Fibroblast of mammary gland (primary cell): ENCODE measurements at regions not wholly inside any gene's neighbourhood (a gene's known extent, or its start where the extent isn't known, plus 50 kb on each side); places are given as distances from the start of the nearest gene placed in this dataset.

ENCODE experiments used
- DNase-seq: peaks from one replicate; pipeline ENCODE4 v3.0.0-alpha.2; 2010; ENCODE audit warnings: low read depth
- H3K4me3 ChIP-seq: 2 replicates; pipeline ENCODE4 v1.5.1; 2011; ENCODE audit warnings: low read depth, mild to moderate bottlenecking, low read length, moderate library complexity; ENCODE audit not compliant: control insufficient read depth
- TF ChIP-seq, protein P1 (sequence below): conservative IDR thresholded peaks from 2 replicates; pipeline ENCODE4 v1.5.1; 2011; ENCODE audit warnings: low read depth, low read length, inconsistent platforms; ENCODE audit not compliant: control insufficient read depth, insufficient read depth

DNA sequence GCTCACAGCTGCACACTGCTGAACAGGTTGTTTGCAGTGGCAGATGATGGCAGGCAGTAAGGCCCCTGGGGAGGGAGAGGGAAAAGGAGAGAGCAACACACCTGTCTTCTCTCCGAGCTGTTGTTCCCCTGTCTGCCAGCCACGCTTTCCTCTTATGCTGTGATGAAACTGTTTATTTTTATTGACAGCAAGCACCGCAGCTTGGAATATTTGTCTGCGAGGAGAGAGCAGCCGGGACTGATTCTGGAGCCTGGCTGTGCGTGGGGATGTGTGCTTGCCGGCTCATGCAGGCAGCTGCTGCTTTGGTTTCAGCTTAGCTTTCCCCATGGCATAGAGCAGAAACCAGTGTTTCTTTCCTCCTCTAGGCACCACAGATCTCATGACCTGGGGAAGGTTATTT is 58.7 kb upstream of the KCNA5 start:
- H3K4me3 ChIP-seq, result no peak overlapping the region
- DNase-seq, result no peak
- TF ChIP-seq, protein P1, sequence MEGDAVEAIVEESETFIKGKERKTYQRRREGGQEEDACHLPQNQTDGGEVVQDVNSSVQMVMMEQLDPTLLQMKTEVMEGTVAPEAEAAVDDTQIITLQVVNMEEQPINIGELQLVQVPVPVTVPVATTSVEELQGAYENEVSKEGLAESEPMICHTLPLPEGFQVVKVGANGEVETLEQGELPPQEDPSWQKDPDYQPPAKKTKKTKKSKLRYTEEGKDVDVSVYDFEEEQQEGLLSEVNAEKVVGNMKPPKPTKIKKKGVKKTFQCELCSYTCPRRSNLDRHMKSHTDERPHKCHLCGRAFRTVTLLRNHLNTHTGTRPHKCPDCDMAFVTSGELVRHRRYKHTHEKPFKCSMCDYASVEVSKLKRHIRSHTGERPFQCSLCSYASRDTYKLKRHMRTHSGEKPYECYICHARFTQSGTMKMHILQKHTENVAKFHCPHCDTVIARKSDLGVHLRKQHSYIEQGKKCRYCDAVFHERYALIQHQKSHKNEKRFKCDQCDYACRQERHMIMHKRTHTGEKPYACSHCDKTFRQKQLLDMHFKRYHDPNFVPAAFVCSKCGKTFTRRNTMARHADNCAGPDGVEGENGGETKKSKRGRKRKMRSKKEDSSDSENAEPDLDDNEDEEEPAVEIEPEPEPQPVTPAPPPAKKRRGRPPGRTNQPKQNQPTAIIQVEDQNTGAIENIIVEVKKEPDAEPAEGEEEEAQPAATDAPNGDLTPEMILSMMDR, result no peak

DNA sequence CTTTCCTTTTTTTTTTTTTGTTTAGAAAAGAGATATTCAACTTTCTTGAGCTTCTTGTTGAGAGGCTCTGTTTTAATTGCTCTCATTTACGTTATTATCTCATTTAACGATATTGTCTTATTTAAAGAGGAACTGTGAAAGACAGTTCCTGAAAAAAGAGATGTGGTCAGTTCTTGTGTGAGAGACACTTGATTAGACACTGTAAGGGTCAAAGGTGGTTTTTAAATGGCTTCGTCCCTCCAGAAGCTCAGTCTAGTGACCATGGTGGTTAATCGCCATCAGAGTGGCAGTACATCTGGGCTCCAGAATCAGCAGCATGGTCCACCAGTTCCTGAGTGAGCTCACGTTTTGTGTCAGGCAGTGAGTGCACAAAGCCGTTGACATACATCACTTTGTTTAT is 57.9 kb upstream of the KCNA5 start:
- no peak overlapping the region for H3K4me3 ChIP-seq
- DNase-seq, result no peak
- TF ChIP-seq, protein P1, result no peak

DNA sequence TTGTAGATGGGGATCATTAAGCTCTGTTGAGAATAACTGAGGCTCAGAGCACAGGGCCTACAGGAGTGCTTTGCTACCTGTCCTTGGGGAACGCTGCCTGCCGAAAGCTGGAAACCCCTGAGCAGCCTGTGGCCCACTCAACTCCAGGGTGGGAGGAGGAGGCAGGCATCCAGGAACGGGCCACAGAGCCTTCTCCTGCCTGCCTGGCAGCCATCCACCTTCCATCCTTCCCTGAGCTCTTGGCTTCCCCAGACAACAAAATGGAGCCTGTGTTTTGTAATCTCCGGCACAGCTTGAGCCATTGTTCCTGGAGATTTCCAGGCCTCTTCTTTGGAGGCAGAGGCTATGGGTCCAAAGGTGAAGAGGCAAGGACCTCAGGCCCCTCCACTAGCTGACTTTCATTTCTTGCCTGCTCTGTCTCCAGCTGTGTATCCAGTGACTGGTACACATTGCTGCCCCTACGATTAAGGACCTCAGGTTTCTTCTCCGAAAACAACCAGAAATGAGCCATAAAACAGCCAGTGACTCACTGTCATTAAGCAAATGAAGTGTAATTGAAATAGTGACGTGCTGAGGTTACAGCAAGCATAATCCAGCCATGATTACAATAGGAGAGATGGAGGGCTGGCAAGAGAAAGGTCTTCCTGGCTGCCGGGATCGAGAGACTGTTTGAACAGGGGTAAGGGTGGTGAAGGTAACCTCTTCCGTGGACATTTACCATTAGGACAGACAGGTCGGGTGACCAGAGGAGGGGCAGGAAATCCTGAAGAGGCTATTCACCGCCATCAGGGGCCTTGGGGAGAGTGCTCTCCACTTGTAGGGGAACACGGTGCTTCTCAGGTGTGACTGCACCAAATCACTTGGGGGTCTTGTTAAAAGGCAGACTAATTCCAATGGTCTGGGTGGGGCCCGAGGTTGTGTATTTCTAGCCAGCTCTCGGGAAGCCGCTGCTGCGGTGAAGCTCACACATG is 56.3 kb upstream of the KCNA5 start:
- no peak overlapping the region for H3K4me3 ChIP-seq
- TF ChIP-seq, protein P1, result no peak
- no peak for DNase-seq

DNA sequence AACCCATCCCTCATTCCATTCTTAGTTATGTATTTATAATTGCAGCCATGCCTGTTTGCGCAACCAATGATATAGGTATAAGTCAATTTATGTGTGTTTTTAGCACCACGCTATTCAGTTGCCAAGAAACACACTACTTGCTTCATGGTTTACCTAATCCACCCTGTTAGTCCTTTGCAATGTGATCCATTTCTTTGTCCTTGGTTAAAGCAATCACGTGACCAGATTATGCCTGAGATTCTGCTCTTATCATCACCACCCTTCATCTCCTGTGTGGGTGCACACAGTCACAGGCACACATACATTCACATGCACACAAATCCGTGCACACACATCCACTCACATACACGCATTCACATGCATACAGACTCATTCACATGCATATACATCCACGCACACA is 52.3 kb upstream of the KCNA5 start:
- TF ChIP-seq, protein P1, result no peak
- no peak for DNase-seq
- H3K4me3 ChIP-seq, result no peak overlapping the region

DNA sequence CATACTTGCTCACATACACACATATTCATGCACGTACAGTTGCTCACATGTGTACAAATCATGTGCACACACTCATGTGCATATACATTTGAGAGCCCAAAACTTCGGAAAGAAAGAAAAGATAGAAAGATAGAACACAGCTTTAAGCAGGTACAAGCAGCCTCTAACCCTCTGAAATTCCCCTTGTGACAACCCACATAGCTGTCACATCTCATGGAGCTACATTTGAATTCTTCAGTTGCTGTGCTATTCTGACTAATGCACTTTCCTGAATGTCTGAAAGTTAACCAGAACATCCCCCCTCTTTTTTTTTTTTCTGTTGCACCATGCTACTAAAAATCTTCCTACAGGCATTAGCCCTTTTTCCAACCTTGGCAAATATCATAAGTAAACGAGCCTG is 51.9 kb upstream of the KCNA5 start:
- no peak for DNase-seq
- TF ChIP-seq, protein P1, result no peak

DNA sequence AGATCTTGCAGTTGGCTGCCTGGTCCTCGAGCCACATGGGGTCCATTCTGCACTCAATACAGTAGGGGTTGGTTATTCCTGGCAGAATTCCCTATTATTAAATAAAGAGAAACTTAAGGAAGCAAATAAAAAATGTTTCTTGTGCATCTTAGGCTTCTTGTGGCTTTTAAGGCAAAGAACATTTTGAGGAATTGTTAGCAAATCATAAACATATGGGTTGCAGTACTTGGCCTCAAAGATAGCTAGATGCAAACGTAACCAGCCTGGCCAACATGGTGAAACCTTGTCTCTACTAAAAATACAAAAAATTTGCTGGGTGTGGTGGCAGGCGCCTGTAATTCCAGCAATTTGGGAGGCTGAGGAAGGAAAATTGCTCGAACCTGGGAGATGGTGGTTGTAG is 50.8 kb upstream of the KCNA5 start:
- TF ChIP-seq, protein P1, result no peak
- no peak for DNase-seq
- H3K4me3 ChIP-seq, result no peak overlapping the region

More for the DNA sequence above, 51.9 kb upstream of the KCNA5 start:
- no peak overlapping the region for H3K4me3 ChIP-seq
